ENCODE measurements at regions not wholly inside any gene's neighbourhood (a gene's known extent, or its start where the extent isn't known, plus 50 kb on each side); places are given as distances from the start of the nearest gene placed in this dataset.

GRCh38 chr20:37630166-37630565 is 63.7 kb upstream of the CTNNBL1 start:
- no peaks in the 10 kb centered on the region for H3K4me1 ChIP-seq (replicated peaks in 1 of 4; ENCODE audit: control insufficient read depth in 3 of 4, insufficient read depth in 4 of 4, low read length in 3 of 4)
- no peak overlapping the region for H2AK5ac ChIP-seq (ENCODE audit: low read depth, low read length)
- no peak overlapping the region for H4K8ac ChIP-seq (ENCODE audit: extremely low read depth, insufficient read depth, low read length)
- H2BK12ac ChIP-seq (ENCODE audit: low read depth, low read length) = no peak overlapping the region
- FAIRE-seq = no peak
- no peak overlapping the region for H3K18ac ChIP-seq (ENCODE audit: extremely low read depth, low read length)
- no peak overlapping the region for H2BK20ac ChIP-seq (ENCODE audit: low read length)
- H3K4ac ChIP-seq (replicated peaks; ENCODE audit: insufficient read length, low read depth, low read length) = no peak overlapping the region
- H3K23me2 ChIP-seq (ENCODE audit: low read depth, low read length) = no peaks in the 10 kb centered on the region
- no peak overlapping the region for H3K4me2 ChIP-seq (ENCODE audit: insufficient read depth in 1 of 2, low read depth in 2 of 2, low read length in 2 of 2)
- no peaks in the 10 kb centered on the region for H4K20me1 ChIP-seq (replicated peaks in 1 of 2; ENCODE audit: control insufficient read depth in 1 of 2, insufficient read depth in 2 of 2, low read length in 2 of 2)
- POLR2A ChIA-PET (ENCODE audit: partially characterized antibody) = no interaction called here
- H3K79me2 ChIP-seq (ENCODE audit: control insufficient read depth in 1 of 2, insufficient read depth in 2 of 2, low read length in 2 of 2) = no peaks in the 10 kb centered on the region
- no peak overlapping the region for H2AFZ ChIP-seq (ENCODE audit: low read length)
- no peak overlapping the region for H2BK120ac ChIP-seq (replicated peaks; ENCODE audit: low read depth, low read length)
- H3K79me1 ChIP-seq (ENCODE audit: low read depth, low read length) = no peaks in the 10 kb centered on the region
- CTCF ChIA-PET (ENCODE audit: partially characterized antibody) = interaction anchor here (0.9 to 2.3 kb wide), 4 partner anchors 8 to 266 kb away, joined by 3 to 10 read pairs (median 6); no protein-coding TSS in a partner anchor
- H2BK5ac ChIP-seq (ENCODE audit: low read depth, low read length) = no peak overlapping the region
- WGBS, 2 experiments (ENCODE audit: extremely low coverage in 1 of 2, insufficient coverage in 1 of 2, insufficient read length in 1 of 2, insufficient replicate concordance in 2 of 2, low coverage in 1 of 2, low lambda C conversion rate in 2 of 2, missing lambda C conversion rate in 1 of 2) = 77% methylated on average over 1 of the region's 2 CpGs; no CpG with 5 or more reads in 1 of the 2 experiments
- DNase-seq (ENCODE audit: low read depth in 1 of 2, low spot score in 2 of 2) = no peak
- no peak overlapping the region for H3K9ac ChIP-seq (replicated peaks in 1 of 4; ENCODE audit: extremely low read depth in 1 of 4, low read depth in 3 of 4, low read length in 3 of 4)
- H3K14ac ChIP-seq (ENCODE audit: insufficient read length) = no peak overlapping the region
- H3K9me3 ChIP-seq (ENCODE audit: insufficient read depth in 2 of 2, low read depth in 1 of 2, low read length in 1 of 2) = no peaks in the 10 kb centered on the region
- H2BK15ac ChIP-seq (ENCODE audit: low read length) = no peak overlapping the region
- H4K91ac ChIP-seq (replicated peaks; ENCODE audit: insufficient read length, low read length) = no peak overlapping the region
- H3K27ac ChIP-seq (ENCODE audit: low read depth, low read length) = no peak overlapping the region
- H3K23ac ChIP-seq (ENCODE audit: insufficient read length) = no peak overlapping the region
- H4K5ac ChIP-seq (ENCODE audit: insufficient read length, low read depth, low read length) = no peak overlapping the region
- no peak overlapping the region for H3K56ac ChIP-seq (replicated peaks; ENCODE audit: insufficient read length, low read depth, low read length)
- H3K27me3 ChIP-seq (replicated peaks in 1 of 4; ENCODE audit: control insufficient read depth in 3 of 4, extremely low read depth in 1 of 4, insufficient read depth in 3 of 4, low read length in 3 of 4) = peaks cover 0 to 6% (median 1%) of the 10 kb centered on the region in 4 experiments; a peak in 4 of 7 replicates
- no peak overlapping the region for H3K4me3 ChIP-seq (ENCODE audit: extremely low read depth in 1 of 4, insufficient read depth in 2 of 4, low read depth in 3 of 4, low read length in 4 of 4)
- no peak for TF ChIP-seq SIRT6 (IDR thresholded peaks at IDR 0.05; ENCODE audit: low read length)
- TF ChIP-seq ATF3 (IDR thresholded peaks at IDR 0.05; ENCODE audit: insufficient read depth, low read depth, low read length) = no peak
- no peak for TF ChIP-seq POLR2A (IDR thresholded peaks at IDR 0.05; ENCODE audit: control extremely low read depth in 1 of 2, low read depth in 2 of 2, low read length in 2 of 2)
- no peaks in the 10 kb centered on the region for H3K36me3 ChIP-seq (ENCODE audit: control insufficient read depth in 2 of 4, insufficient read depth in 4 of 4, low read length in 3 of 4)

All from H1 (cell line).